Cardiac septum (tissue), 1 donor: ENCODE measurements at regions not wholly inside any gene's neighbourhood (a gene's known extent, or its start where the extent isn't known, plus 50 kb on each side); places are given as distances from the start of the nearest gene placed in this dataset.
"Not testable (repeated sequence)": the region's sequence is repeated elsewhere in the genome, so short reads cannot be mapped to it uniquely, and the experiment has no call there.

Experiments used
- DNase-seq: peaks from one replicate; pipeline ENCODE4 v3.0.0-alpha.2; 2020; ENCODE audit warnings: low spot score
- intact Hi-C: fragments of 100-400 bp; cut with DNase I; formaldehyde crosslinking; loops from one replicate; pipeline ENCODE4 v1.14.0; 2022
- donor health status: DM: no; HTN: no; CAD: no.

- no peak for DNase-seq
- intact Hi-C loops = no loop called here
Measured at GRCh38 chr12:3365463-3366411, 125.3 kb upstream of the PRMT8 start.

DNA sequence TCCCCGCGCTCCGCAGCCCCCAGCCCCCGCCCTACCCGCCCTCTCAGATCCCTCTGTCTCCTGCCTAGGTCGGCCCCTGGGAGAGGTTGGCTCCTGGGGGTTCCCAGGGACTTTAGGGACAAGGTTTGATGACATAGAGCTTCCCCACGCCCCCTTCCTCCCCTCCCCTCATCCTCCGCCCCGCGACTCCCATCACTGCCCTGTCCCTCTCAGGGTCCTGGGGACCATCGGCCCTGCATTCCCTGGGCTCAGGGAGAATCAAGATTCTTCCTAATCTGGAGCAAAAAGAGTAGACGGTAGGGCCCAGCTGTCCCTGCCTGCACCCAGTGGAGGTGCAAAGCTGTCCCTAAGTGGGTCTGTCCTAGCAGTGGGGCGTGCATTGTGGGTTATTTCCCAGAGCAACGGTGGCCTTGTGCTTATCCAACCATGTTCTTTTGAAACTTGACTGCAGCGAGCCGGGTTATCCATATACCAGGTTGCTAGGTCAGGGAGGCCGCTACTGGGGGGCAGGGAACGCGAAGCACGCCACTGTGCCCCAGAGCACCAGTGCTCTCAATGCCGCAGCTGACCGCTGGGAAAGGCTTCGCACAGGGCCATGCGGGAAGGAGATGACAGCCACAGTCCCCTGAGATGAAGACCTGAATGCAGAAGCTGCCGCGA lies 124.4 kb upstream of the PRMT8 start:
- intact Hi-C loops = no loop called here
- no peak for DNase-seq

- no peak for DNase-seq
- intact Hi-C loops = no loop called here
Measured at GRCh38 chr12:3367750-3368444, 123.1 kb upstream of the PRMT8 start.

- DNase-seq = no peak
- intact Hi-C loops = no loop called here
Measured at GRCh38 chr12:3371018-3371417, 120.0 kb upstream of the PRMT8 start.

DNA sequence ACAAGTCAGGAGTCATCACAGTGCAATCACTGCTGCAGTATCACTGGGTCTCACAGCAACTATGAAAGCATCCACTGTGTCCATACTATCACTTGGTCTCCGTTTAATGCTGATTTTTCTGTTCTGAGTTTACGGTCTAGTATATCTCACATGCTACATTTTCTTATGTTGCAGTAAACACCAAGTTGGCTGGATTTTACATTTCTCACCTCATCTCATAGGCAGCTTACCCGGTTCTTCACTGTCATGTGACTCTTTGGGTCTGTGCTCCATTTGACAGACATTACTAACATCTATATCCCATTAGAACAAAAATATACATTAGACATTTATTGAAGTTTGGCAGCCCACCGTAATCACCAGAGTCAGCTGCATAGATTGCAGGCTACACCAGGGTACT lies 115.7 kb upstream of the PRMT8 start:
- DNase-seq = no peak
- intact Hi-C loops = no loop called here

DNA sequence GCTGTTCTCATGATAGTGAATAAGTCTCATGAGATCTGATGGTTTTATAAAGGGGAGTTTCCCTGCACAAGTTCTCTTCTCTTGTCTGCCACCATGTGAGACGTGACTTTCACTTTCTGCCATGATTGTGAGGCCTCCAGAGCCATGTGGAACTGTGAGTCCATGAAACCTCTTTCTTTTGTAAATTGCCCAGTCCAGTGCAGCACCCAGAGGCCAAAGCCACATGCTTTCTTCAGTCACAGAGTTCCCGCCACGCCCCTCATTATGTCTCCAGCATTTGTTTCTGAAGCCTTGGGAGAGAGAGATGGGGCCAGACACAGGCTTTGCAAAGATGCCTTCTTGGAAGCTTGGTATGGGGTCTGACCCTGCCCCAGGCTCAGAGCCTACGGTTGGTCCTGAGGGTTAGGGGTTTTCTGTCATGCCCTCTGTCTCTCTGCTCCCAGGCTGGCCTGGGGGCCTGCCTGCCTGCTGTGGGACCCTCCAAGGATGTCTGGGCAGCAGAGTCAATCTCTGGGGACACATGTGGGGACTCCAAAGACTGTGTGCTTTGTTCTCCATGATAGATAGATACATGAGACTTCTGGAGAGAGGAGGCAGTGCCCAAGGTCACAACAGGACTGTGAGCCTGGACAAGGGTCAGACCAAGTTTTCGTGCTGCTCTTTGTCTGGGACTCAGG lies 114.1 kb upstream of the PRMT8 start:
- intact Hi-C loops = no loop called here
- no peak for DNase-seq

- intact Hi-C loops = no loop called here
- DNase-seq = no peak
Measured at GRCh38 chr12:3378655-3379054, 112.3 kb upstream of the PRMT8 start.

GRCh38 chr12:3379079-3379478 lies 111.9 kb upstream of the PRMT8 start:
- intact Hi-C loops = no loop called here
- DNase-seq = no peak

DNA sequence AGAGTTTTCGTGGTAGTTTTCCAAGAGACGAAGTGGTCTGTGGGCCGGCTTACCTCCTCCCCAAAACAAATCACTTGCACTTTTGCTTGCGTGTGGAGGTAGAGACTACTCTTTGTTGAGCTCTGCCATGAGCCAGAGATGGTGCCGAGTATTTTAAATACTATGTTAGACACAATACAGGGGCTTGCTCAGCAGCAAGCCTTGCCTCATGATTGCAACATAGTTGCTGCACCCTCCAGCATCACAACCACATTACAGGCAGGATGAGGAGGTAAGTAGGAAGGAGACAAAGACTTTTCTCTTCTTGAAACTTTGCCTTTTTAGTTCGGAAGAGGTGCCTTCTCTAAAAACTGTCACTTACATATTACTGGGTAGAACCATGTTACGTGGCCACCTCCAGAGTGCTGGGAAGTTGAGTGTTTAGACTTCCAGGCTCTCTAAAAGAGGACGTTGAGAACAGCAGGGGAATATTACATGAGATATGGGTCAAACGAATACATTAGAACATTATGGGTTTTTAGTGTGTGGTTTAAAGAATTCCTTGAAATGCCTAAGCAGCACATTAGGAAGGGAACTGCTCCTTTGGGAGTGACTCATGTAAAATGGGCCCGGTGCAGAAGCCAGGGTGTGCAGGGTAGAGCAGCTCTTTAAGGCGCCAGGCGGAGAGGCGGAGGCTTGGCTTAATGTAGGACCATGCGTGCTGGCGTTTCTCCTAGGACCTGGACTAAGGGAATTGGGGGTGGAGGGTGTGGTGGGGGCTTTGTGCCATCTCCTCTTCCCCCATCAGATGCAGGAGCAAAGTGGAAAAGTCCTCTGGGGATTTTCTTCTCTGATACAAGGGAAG lies 110.6 kb upstream of the PRMT8 start:
- intact Hi-C loops = no loop called here
- DNase-seq = no peak

- intact Hi-C loops = no loop called here
- no peak for DNase-seq
Measured at GRCh38 chr12:3381059-3382047, 109.7 kb upstream of the PRMT8 start.

DNA sequence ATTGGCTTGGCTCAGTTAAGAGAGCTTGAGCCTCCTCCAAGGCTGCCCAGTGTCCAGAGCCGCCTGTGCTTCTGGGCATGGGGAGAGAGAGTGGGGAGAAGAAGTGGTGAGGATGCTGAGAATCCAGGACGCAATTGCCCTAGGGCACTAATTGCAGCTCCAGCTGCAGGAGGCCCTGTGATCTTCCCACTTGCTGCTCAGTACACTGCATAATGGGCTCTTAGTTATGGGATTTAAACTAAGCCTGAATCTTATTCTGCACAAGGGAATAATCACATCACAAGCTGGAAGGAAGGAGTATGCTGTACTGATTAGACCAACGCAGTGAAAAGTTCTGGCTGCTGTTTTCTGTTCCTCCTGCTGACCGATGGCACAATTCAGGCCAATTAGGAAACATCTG lies 101.0 kb upstream of the PRMT8 start:
- intact Hi-C loops = no loop called here
- DNase-seq = no peak

DNA sequence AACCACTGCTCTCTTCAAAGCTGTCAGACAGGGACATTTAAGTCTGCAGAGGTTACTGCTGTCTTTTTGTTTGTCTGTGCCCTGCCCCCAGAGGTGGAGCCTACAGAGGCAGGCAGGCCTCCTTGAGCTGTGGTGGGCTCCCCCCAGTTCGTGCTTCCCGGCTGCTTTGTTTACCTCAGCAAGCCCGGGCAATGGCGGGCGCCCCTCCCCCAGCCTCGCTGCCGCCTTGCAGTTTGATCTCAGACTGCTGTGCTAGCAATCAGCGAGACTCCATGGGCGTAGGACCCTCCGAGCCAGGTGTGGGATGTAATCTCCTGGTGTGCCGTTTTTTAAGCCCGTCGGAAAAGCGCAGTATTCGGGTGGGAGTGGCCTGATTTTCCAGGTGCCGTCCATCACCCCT lies 93.4 kb upstream of the PRMT8 start:
- not testable (repeated sequence) for DNase-seq

DNA sequence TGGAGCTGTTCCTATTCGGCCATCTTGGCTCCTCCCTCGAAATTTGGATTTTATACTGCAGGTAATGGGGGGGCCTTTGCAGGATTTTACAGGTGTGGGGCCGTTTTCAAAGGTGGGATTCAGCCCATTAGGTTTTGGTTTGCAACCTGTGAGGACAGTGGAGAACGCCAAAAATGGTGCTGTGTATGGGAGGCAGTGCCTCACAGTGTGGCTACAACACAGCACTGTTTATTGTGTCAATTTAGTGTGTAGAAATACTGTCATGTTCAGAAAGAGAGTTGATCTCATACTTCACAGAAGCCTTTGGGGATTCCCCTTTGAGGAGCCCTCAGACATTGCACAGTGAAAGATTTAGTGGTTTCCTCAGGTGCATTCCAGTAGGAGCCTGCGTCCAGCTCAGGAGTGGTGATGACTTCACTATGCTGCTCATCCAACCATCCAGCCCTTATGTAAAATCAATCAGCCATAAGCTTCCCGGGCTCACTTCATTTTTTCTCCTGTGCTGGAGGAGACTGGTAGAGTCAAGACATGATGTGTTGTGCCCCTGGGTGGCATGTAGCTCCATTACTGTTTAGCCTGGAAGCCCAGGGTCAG lies 92.7 kb upstream of the PRMT8 start:
- intact Hi-C loops = no loop called here
- DNase-seq = no peak

More for the DNA sequence above, 93.4 kb upstream of the PRMT8 start:
- intact Hi-C loops = not testable (repeated sequence)

GRCh38 chr12:3405821-3406220 lies 85.2 kb upstream of the PRMT8 start:
- intact Hi-C loops = no loop called here
- no peak for DNase-seq

DNA sequence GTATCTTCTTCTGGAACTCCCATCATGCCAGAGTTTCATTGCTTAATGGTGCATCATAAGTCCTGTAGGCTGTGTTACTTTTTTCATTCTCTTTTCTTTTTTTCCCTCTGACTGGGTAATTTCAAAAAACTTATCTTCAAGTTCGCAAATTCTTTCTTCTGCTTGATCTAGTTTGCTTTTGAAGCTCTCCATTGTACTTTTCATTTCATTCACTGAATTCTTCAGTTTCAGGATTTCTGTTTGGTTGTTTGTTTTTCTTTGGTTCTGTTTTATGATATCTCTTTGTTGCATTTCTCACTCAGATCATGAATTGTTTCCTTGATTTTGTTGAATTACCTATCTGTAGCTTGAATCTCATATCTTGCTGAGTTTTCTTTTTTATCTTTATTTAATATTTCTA lies 83.3 kb upstream of the PRMT8 start:
- intact Hi-C loops = no loop called here
- DNase-seq = no peak

DNA sequence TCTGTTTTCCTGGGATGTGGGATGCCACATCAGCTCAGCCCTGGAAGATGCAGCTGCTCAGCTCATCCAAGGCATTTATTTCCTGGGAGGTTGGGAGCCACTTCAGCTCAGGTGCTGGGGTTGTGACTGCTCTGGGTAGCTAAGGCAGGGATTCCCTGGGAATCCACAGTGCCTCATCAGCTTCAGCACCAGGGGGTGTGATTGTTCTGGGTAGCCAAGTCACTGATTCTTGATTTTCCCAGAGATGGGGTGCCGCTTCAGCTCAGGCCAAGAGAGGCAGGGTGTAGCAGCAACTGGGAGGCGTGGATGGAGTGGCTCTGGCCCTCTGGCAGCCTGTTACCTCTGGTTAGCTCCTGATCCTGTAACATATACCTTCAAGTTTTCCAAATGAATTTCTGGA lies 81.3 kb upstream of the PRMT8 start:
- no peak for DNase-seq
- intact Hi-C loops = no loop called here

GRCh38 chr12:3416159-3416558 lies 74.8 kb upstream of the PRMT8 start:
- intact Hi-C loops = no loop called here
- no peak for DNase-seq

- DNase-seq = no peak
- intact Hi-C loops = no loop called here
Measured at GRCh38 chr12:3416670-3417069, 74.3 kb upstream of the PRMT8 start.
